ENCODE measurements at regions not wholly inside any gene's neighbourhood (a gene's known extent, or its start where the extent isn't known, plus 50 kb on each side); places are given as distances from the start of the nearest gene placed in this dataset.
"Not testable (repeated sequence)": the region's sequence is repeated elsewhere in the genome, so short reads cannot be mapped to it uniquely, and the experiment has no call there.

DNA sequence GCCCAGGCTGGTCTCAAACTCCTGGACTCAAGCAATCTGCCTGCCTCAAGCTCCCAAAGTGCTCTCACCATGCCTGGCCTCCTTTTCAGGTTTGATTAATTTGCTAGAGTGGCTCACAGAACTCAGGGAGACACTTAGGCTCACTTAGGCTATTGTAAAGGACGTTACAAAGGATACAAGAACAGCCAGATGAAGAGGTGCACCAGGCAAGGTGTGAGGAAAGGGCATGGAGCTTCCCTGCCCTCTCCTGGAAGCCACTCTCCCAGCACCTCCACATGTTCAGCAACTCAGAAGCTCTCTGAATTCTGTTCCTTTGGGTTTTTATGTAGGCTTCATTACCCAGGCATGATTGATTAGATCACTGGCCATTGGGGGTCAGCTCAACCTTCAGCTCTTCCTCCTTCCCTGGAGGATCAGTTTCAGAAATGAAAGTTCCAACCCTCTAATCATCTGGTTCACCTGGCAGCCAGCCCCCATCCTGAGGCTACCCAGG, 78.7 kb upstream of the RGPD5 start:
- no peak overlapping the region for H3K27ac Mint-ChIP-seq
- H3K27me3 Mint-ChIP-seq (ENCODE audit: low read depth, poor library complexity), result peaks cover 8% of the 10 kb centered on the region
- H3K4me3 Mint-ChIP-seq, result no peak overlapping the region
- peaks cover 24% of the 10 kb centered on the region for H3K4me1 Mint-ChIP-seq
- no peaks in the 10 kb centered on the region for H3K36me3 Mint-ChIP-seq (ENCODE audit: low read depth)
- no peak for DNase-seq
- H3K9me3 Mint-ChIP-seq, result peaks cover 9% of the 10 kb centered on the region
- TF ChIP-seq, protein P1, sequence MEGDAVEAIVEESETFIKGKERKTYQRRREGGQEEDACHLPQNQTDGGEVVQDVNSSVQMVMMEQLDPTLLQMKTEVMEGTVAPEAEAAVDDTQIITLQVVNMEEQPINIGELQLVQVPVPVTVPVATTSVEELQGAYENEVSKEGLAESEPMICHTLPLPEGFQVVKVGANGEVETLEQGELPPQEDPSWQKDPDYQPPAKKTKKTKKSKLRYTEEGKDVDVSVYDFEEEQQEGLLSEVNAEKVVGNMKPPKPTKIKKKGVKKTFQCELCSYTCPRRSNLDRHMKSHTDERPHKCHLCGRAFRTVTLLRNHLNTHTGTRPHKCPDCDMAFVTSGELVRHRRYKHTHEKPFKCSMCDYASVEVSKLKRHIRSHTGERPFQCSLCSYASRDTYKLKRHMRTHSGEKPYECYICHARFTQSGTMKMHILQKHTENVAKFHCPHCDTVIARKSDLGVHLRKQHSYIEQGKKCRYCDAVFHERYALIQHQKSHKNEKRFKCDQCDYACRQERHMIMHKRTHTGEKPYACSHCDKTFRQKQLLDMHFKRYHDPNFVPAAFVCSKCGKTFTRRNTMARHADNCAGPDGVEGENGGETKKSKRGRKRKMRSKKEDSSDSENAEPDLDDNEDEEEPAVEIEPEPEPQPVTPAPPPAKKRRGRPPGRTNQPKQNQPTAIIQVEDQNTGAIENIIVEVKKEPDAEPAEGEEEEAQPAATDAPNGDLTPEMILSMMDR (IDR thresholded peaks at IDR 0.05), result peak; percentile 16

DNA sequence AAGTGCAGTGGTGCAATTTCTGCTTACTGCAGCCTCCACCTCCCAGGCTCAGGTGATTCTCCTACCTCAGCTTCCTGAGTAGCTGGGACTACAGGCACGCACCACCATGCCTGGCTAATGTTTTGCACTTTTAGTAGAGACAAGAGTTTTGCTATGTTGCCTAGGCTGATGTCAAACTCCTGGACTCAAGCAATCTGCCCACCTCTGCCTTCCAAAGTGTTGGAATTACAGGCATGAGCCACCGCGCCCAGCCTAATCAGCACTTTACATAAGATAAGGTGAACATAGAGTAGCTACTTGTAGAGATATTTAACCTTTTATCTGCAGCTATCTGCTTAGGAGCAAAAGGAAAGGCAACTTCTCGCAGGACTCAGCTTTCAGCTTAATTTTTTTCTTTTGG, 77.5 kb upstream of the RGPD5 start:
- H3K4me3 Mint-ChIP-seq; DNase-seq; H3K27me3 Mint-ChIP-seq (ENCODE audit: low read depth, poor library complexity); H3K36me3 Mint-ChIP-seq (ENCODE audit: low read depth); H3K27ac Mint-ChIP-seq; H3K9me3 Mint-ChIP-seq: not testable (repeated sequence)
- H3K4me1 Mint-ChIP-seq, result peaks cover 21% of the 10 kb centered on the region

DNA sequence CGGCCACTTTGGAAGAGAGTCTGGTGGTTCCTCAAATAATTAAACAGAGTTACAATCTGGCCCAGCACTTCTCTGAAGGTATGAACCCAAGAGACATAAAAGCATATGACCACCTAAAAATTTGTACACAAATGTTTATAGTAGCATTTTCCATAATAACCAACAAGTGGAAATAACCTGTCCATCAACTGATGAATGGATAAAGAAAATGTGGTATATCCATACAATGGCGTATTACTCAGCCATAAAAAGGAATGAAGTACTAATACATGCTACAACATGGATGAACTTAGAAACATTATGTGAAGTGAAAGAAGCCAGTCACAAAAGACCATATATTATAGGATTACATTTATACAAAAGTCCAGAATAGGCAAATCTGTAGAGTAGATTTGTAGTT, 76.0 kb upstream of the RGPD5 start:
- TF ChIP-seq, protein P1 (IDR thresholded peaks at IDR 0.05), result no peak
- Mint-ChIP-seq H3K9me3 (peaks cover 9% of the 10 kb centered on the region), H3K36me3 (ENCODE audit: low read depth) (no peaks in the 10 kb centered on the region), H3K4me3 (no peak overlapping the region), H3K4me1 (peaks cover 10% of the 10 kb centered on the region), H3K27ac (no peak overlapping the region), H3K27me3 (ENCODE audit: low read depth, poor library complexity) (peaks cover 8% of the 10 kb centered on the region)
- no peak for DNase-seq

DNA sequence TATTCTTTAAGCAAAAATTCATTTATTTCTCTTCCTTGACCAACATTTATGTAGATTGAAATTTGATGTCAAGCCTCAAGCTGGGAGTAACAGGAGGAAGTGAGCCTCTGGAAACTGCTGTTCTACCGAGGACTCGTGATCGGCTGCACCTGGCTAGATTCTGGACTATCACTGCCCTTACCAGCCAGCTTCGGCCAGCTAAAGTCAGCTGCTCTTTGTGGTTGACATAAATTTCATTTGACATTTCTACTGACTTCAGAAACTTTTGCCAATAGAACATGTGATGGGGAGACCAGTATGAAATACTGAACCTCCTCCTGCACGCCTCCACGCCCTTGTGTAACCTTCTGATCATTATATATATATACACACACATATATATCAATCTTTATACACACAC, 74.2 kb upstream of the RGPD5 start:
- Mint-ChIP-seq H3K4me1 (peaks cover 10% of the 10 kb centered on the region), H3K27me3 (ENCODE audit: low read depth, poor library complexity) (peaks cover 5% of the 10 kb centered on the region), H3K9me3 (peaks cover 18% of the 10 kb centered on the region), H3K4me3 (no peak overlapping the region), H3K27ac (no peak overlapping the region), H3K36me3 (ENCODE audit: low read depth) (no peaks in the 10 kb centered on the region)
- TF ChIP-seq, protein P1 (IDR thresholded peaks at IDR 0.05), result no peak
- no peak for DNase-seq

DNA sequence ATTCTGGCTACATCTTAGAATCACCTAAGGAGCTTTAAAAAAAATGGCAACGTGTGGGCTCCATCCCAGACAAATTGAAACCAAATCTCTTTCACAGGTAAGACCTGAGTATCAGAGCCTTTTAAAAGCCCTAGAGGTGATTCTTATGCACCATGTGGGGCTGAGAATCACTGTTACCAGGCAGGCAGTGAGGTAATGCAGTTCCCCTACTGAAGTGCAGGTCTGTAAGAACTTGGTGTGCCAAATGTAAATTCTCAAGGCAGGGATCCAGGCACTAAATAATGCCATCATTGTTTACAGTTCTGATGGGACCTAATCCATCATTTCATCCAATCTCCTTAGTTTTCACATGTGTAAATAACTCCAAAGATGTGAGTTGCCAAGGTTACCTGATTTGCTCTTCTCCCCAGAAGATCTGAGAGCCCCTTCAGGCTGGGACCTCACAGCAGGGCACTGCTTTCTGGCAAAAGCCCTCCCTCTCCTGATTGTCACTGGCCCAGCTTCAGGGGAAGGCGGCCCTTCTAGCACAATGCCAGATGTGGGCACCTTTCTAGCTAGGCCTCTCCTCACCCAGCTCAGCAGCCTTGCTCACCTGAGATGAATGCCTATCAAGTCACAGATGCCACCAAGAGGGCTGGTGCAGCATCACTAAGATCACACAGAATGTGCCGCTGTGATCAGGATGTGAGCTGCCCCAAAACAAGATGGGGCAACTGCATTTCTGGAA, 73.6 kb upstream of the RGPD5 start:
- no peak for DNase-seq
- H3K36me3 Mint-ChIP-seq (ENCODE audit: low read depth), result no peaks in the 10 kb centered on the region
- TF ChIP-seq, protein P1 (IDR thresholded peaks at IDR 0.05), result no peak
- H3K4me3 Mint-ChIP-seq, result no peak overlapping the region
- H3K9me3 Mint-ChIP-seq, result peaks cover 18% of the 10 kb centered on the region
- H3K27ac Mint-ChIP-seq, result no peak overlapping the region
- peaks cover 7% of the 10 kb centered on the region for H3K4me1 Mint-ChIP-seq
- peaks cover 5% of the 10 kb centered on the region for H3K27me3 Mint-ChIP-seq (ENCODE audit: low read depth, poor library complexity)

DNA sequence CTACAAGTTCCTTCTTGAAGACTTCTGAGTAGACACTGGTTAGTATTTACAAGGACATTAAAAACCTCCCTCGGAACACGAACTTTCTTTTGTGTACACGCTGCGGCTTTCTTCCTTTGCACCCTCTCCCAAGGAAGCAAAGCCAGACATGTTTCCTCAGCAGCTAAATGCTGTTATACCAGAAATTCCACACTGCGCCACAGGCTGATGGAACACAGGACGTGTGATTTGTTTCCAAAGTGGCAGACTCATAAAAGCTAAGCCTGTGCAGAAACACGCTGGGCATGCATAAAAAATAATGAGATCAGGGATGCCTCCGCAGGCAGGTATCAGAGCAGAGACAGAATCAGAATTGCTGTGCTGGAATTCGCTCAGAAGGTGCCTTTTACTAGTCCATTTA, 73.0 kb upstream of the RGPD5 start:
- peaks cover 5% of the 10 kb centered on the region for H3K27me3 Mint-ChIP-seq (ENCODE audit: low read depth, poor library complexity)
- TF ChIP-seq, protein P1 (IDR thresholded peaks at IDR 0.05), result no peak
- peaks cover 18% of the 10 kb centered on the region for H3K9me3 Mint-ChIP-seq
- H3K4me1 Mint-ChIP-seq, result peaks cover 10% of the 10 kb centered on the region
- H3K27ac Mint-ChIP-seq, result peak overlapping the region; percentile 62
- no peaks in the 10 kb centered on the region for H3K36me3 Mint-ChIP-seq (ENCODE audit: low read depth)
- DNase-seq, result no peak
- no peak overlapping the region for H3K4me3 Mint-ChIP-seq
